HepG2 (cell line): ENCODE measurements at regions not wholly inside any gene's neighbourhood (a gene's known extent, or its start where the extent isn't known, plus 50 kb on each side); places are given as distances from the start of the nearest gene placed in this dataset.
A peak's percentile ranks its signal among the peaks of the same experiment; 100 is the strongest.

Experiments used
- ARHGAP35 ChIP-seq: sonication (generic); formaldehyde crosslinking; IDR thresholded peaks from 2 replicates; pipeline ENCODE4 v1.9.0; 2022; ENCODE audit warnings: mild to moderate bottlenecking, inconsistent platforms, moderate library complexity, missing genetic modification reagents, borderline replicate concordance
- CEBPG ChIP-seq: IDR thresholded peaks from 2 replicates; pipeline ENCODE4 v1.6.1; 2016
- FOXK1 ChIP-seq: sonication (generic); formaldehyde crosslinking; IDR thresholded peaks from 2 replicates; pipeline ENCODE4 v1.4.0; 2020; ENCODE audit warnings: low read depth, missing genetic modification reagents, borderline replicate concordance
- GATAD1 ChIP-seq: IDR thresholded peaks from 2 replicates; pipeline ENCODE4 v1.6.1; 2016; ENCODE audit warnings: missing genetic modification reagents, missing compliant biosample characterization
- GFI1 ChIP-seq: sonication (generic); formaldehyde crosslinking; IDR thresholded peaks from 2 replicates; pipeline ENCODE4 v1.5.0; 2020; ENCODE audit warnings: missing genetic modification reagents, mild to moderate bottlenecking, borderline replicate concordance
- HMG20A ChIP-seq: IDR thresholded peaks from 2 replicates; pipeline ENCODE4 v1.6.1; 2016; ENCODE audit warnings: borderline replicate concordance
- NR2F6 ChIP-seq, 2 experiments: IDR thresholded peaks; 2 replicates each; pipeline ENCODE4 v1.6.1; 2016; ENCODE audit warnings: antibody characterized with exemption in 1 of 2, mild to moderate bottlenecking in 1 of 2
- RXRB ChIP-seq: IDR thresholded peaks from 2 replicates; pipeline ENCODE4 v1.6.1; 2016; ENCODE audit warnings: borderline replicate concordance, missing genetic modification reagents, missing compliant biosample characterization
- SOX6 ChIP-seq, 2 experiments: fragments of 450-650 bp in 1 of 2; sonication (generic) in 1 of 2; formaldehyde crosslinking in 1 of 2; IDR thresholded peaks; 2 replicates each; pipeline versions ENCODE4 v1.4.0 to v1.6.1; 2017 to 2020; ENCODE audit warnings: antibody characterized with exemption in 1 of 2, mild to moderate bottlenecking in 1 of 2, missing genetic modification reagents in 1 of 2
- STAG1 ChIP-seq: sonication (generic); formaldehyde crosslinking; IDR thresholded peaks from 2 replicates; pipeline ENCODE4 v1.4.0; 2020; ENCODE audit warnings: missing genetic modification reagents
- ZFP62 ChIP-seq: sonication (generic); formaldehyde crosslinking; IDR thresholded peaks from 2 replicates; pipeline ENCODE4 v1.4.0; 2020; ENCODE audit warnings: missing genetic modification reagents
- ZFY ChIP-seq: sonication (generic); formaldehyde crosslinking; IDR thresholded peaks from 2 replicates; pipeline ENCODE4 v1.4.0; 2020; ENCODE audit warnings: missing genetic modification reagents
- ZNF331 ChIP-seq: sonication (generic); formaldehyde crosslinking; IDR thresholded peaks from 2 replicates; pipeline ENCODE4 v1.4.0; 2020; ENCODE audit warnings: missing genetic modification reagents
- ZNF713 ChIP-seq: sonication (generic); formaldehyde crosslinking; IDR thresholded peaks from 2 replicates; pipeline ENCODE4 v1.4.0; 2020; ENCODE audit warnings: mild to moderate bottlenecking, missing genetic modification reagents
- TF ChIP-seq, protein P1 (sequence below): IDR thresholded peaks from 2 replicates; pipeline ENCODE4 v1.6.1; 2018; ENCODE audit warnings: missing genetic modification reagents
- TF ChIP-seq, protein P2 (sequence below): sonication (generic); formaldehyde crosslinking; IDR thresholded peaks from 2 replicates; pipeline ENCODE4 v1.5.0; 2020; ENCODE audit warnings: mild to moderate bottlenecking, missing genetic modification reagents, moderate library complexity
- TF ChIP-seq, protein P3 (sequence below): IDR thresholded peaks from 2 replicates; pipeline ENCODE4 v1.6.1; 2016
- TF ChIP-seq, protein P4 (sequence below): sonication (generic); formaldehyde crosslinking; IDR thresholded peaks from 2 replicates; pipeline ENCODE4 v1.8.1; 2023; ENCODE audit warnings: mild to moderate bottlenecking, moderate library complexity, missing genetic modification reagents
- TF ChIP-seq, protein P5 (sequence below): sonication (generic); formaldehyde crosslinking; IDR thresholded peaks from 2 replicates; pipeline ENCODE4 v1.5.0; 2020; ENCODE audit warnings: missing genetic modification reagents
- TF ChIP-seq, protein P6 (sequence below): IDR thresholded peaks from 2 replicates; pipeline ENCODE4 v1.6.1; 2016; ENCODE audit warnings: low read depth, missing genetic modification reagents, missing compliant biosample characterization

DNA sequence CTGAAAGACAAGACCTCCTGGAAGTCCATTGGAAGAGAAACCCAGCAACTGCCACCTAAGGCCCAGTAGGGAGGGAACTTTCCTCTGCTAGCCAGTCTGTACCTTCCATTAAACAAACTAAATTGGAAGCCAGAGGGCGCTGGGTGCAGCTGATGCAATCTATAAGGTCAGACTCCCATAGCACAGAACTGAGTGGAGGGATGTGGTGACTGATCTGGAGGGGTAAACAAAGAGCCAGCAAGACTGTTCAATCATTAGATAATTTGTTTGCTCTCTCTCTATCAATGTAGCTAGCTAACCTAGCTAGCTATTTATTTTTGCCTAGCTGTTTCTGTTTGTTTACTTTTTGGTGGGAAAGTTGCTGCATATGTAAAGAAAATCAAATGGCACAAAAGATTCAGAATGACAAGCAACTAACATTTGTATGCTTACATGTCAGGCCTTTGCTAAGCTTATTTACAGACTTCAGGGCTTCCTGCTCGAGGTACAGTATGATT lies 291.8 kb upstream of the DAB2 start (continued):
- TF ChIP-seq, protein P1, sequence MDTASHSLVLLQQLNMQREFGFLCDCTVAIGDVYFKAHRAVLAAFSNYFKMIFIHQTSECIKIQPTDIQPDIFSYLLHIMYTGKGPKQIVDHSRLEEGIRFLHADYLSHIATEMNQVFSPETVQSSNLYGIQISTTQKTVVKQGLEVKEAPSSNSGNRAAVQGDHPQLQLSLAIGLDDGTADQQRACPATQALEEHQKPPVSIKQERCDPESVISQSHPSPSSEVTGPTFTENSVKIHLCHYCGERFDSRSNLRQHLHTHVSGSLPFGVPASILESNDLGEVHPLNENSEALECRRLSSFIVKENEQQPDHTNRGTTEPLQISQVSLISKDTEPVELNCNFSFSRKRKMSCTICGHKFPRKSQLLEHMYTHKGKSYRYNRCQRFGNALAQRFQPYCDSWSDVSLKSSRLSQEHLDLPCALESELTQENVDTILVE (CRISPR knock-in tag), result peak; percentile 55; the same call in 1 of the 2 replicates
- TF ChIP-seq, protein P2, sequence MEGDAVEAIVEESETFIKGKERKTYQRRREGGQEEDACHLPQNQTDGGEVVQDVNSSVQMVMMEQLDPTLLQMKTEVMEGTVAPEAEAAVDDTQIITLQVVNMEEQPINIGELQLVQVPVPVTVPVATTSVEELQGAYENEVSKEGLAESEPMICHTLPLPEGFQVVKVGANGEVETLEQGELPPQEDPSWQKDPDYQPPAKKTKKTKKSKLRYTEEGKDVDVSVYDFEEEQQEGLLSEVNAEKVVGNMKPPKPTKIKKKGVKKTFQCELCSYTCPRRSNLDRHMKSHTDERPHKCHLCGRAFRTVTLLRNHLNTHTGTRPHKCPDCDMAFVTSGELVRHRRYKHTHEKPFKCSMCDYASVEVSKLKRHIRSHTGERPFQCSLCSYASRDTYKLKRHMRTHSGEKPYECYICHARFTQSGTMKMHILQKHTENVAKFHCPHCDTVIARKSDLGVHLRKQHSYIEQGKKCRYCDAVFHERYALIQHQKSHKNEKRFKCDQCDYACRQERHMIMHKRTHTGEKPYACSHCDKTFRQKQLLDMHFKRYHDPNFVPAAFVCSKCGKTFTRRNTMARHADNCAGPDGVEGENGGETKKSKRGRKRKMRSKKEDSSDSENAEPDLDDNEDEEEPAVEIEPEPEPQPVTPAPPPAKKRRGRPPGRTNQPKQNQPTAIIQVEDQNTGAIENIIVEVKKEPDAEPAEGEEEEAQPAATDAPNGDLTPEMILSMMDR (CRISPR knock-in tag), result peak; percentile 72
- TF ChIP-seq ZNF331 (peak; percentile 11; the same call in 1 of the 2 replicates), GFI1 (CRISPR knock-in tag) (no peak), ARHGAP35 (no peak), GATAD1 (CRISPR knock-in tag) (no peak), RXRB (0 out of 2 replicates have a peak, but pooled peaks have one; percentile 37), ZNF713 (no peak), SOX6 (IDR thresholded peaks at IDR 0.05) (no peak), SOX6 (CRISPR knock-in tag; IDR thresholded peaks at IDR 0.05) (peak; percentile 41; the same call in 1 of the 2 replicates), NR2F6 (IDR thresholded peaks at IDR 0.05) (no peak), NR2F6 (CRISPR knock-in tag; IDR thresholded peaks at IDR 0.05) (peak; percentile 21; the same call in 1 of the 2 replicates), STAG1 (CRISPR knock-in tag) (peak; percentile 43), HMG20A (CRISPR knock-in tag) (peak; percentile 16; the same call in 1 of the 2 replicates), ZFP62 (CRISPR knock-in tag) (no peak), ZFY (CRISPR knock-in tag) (no peak), FOXK1 (CRISPR knock-in tag) (peak; percentile 56; the same call in 1 of the 2 replicates), CEBPG (CRISPR knock-in tag) (peak; percentile 96)
- TF ChIP-seq, protein P3, sequence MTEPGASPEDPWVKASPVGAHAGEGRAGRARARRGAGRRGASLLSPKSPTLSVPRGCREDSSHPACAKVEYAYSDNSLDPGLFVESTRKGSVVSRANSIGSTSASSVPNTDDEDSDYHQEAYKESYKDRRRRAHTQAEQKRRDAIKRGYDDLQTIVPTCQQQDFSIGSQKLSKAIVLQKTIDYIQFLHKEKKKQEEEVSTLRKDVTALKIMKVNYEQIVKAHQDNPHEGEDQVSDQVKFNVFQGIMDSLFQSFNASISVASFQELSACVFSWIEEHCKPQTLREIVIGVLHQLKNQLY (CRISPR knock-in tag), result no peak
- TF ChIP-seq, protein P4, sequence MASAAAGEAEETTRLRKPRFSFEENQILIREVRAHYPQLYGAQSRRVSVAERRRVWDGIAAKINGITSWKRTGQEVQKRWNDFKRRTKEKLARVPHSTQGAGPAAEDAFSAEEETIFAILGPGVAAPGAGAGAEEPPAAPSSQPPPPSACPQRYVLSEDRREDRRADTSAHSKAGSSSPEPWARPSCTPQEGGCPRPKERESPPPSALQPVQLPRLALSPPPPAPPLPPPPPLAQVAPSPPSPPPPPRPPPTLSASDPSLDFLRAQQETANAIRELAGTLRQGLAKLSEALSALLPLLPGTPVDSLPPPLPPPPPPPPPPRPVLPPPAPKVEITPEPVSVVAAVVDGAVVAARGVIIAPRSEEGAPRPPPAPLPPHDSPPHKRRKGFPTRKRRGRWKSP (CRISPR knock-in tag), result no peak
- TF ChIP-seq, protein P5, sequence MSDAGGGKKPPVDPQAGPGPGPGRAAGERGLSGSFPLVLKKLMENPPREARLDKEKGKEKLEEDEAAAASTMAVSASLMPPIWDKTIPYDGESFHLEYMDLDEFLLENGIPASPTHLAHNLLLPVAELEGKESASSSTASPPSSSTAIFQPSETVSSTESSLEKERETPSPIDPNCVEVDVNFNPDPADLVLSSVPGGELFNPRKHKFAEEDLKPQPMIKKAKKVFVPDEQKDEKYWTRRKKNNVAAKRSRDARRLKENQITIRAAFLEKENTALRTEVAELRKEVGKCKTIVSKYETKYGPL (CRISPR knock-in tag), result no peak
- TF ChIP-seq, protein P6, sequence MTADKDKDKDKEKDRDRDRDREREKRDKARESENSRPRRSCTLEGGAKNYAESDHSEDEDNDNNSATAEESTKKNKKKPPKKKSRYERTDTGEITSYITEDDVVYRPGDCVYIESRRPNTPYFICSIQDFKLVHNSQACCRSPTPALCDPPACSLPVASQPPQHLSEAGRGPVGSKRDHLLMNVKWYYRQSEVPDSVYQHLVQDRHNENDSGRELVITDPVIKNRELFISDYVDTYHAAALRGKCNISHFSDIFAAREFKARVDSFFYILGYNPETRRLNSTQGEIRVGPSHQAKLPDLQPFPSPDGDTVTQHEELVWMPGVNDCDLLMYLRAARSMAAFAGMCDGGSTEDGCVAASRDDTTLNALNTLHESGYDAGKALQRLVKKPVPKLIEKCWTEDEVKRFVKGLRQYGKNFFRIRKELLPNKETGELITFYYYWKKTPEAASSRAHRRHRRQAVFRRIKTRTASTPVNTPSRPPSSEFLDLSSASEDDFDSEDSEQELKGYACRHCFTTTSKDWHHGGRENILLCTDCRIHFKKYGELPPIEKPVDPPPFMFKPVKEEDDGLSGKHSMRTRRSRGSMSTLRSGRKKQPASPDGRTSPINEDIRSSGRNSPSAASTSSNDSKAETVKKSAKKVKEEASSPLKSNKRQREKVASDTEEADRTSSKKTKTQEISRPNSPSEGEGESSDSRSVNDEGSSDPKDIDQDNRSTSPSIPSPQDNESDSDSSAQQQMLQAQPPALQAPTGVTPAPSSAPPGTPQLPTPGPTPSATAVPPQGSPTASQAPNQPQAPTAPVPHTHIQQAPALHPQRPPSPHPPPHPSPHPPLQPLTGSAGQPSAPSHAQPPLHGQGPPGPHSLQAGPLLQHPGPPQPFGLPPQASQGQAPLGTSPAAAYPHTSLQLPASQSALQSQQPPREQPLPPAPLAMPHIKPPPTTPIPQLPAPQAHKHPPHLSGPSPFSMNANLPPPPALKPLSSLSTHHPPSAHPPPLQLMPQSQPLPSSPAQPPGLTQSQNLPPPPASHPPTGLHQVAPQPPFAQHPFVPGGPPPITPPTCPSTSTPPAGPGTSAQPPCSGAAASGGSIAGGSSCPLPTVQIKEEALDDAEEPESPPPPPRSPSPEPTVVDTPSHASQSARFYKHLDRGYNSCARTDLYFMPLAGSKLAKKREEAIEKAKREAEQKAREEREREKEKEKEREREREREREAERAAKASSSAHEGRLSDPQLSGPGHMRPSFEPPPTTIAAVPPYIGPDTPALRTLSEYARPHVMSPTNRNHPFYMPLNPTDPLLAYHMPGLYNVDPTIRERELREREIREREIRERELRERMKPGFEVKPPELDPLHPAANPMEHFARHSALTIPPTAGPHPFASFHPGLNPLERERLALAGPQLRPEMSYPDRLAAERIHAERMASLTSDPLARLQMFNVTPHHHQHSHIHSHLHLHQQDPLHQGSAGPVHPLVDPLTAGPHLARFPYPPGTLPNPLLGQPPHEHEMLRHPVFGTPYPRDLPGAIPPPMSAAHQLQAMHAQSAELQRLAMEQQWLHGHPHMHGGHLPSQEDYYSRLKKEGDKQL, result no peak
